ENCODE measurements at regions not wholly inside any gene's neighbourhood (a gene's known extent, or its start where the extent isn't known, plus 50 kb on each side); places are given as distances from the start of the nearest gene placed in this dataset.

DNA sequence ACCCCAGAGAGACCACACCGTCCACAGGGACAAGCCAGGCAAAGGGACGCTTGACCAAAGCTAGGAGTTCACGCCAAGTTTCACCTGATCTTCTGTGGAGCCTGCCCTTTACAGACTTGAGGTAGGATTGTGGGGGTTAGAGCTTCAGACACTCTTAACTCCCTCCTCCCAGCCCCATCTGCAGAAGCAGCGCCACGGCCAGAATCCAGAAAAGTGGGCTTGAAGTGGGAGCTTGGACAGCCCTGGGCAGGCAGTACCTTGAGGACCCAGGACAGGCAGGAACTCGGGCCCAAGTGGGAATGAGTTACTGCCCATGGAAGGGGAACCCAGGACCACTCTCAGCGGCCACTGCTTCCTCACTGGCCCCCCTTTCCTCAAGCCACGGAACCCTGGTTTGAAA, 695.9 kb downstream of the TBC1D22A start:
- no peak for DNase-seq

DNA sequence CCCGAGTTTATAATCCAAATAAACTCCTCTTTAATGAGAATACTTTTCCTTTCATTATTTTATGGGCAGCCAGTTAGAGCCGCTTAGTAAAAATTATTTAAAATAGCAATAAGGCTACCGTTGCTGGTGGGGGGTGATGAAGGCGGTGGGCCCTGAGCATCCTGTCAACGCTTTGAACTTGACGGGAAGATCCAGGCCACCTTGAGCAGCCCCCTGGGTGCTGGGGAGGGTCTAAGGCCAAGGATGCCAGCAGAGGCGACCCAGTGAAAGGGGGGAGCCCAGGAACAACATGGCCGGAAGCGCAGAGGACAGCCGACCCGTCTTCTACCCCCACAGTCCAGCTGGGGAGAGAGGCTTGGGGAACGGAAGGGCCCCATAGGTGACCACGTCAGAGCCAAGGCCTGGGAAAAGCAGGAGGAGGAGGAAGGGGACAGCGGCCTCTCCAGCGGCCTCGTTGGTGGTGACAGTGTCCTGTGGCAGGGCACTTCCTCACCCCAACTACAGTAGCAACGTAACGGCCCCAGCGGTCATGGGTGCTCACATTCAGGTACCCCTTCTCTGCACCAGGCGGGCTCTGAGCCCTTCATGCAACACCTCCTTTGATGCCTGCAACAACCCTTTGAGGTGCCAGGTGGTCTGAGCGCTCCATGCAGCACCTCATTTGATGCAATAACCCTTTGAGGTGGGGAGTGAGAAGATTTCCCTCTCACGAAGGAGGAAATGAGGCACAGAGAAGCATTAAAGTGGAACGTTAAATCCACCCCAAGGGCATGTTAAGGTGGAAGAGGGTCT, 695.3 kb downstream of the TBC1D22A start:
- no peak for DNase-seq

DNA sequence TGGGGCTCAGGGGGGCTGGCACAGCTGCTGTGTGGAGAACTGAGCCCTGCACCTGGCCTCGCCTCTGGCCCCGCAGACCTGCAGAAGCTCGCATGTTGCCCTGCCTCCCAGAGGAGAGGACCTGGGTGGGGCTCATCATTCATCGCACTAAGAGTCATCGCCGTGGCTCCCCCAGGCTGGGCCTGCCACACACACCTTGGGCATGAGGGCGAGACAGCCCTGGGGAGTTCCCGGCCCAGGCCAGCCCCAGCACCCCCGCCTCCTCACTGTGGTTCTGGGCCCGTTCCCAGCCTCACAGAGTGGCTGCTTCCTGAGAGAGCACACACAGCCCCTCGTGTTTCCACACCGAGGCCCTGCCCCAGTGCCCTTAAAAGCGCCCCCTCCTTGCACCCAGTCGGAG, 694.6 kb downstream of the TBC1D22A start:
- DNase-seq: no peak

DNA sequence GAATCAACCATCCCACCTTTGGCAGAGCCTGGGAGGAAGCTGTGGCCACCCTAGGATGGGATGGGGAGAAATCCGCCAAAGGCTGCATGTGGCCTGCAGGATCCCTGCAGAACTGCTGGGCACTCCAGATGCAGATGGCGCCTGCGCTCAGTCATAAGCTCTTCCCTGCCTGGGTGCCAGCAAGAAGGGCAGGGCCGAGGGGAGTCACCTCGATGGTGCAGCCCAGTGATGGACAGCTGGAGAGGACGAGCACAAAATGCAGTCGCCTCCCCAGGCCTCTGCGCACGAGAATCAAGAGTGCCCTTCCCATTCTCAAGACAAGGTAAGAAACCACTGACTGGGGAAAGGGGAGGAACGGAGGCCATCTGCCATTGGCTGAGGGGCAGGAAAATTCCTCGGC, 693.6 kb downstream of the TBC1D22A start:
- no peak for DNase-seq

DNA sequence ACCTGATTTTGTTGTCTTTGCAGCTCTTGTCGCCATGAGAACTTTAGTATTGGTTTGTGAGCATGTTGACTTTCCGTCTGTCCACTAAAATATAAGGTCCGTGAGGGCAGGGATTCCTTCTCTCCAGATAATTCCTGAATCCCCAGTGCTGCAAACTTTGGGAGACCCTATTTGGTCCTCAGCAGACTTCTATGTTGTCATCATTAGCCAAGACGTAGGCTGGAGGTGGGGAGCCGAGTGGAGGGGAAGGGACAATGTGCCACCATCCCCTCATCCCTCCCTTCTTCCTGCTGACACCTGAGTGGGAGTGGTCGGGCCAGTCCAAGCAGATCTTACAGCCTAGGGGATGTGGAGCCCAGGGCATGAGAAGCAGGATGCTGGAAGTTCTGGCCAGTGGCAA, 690.6 kb downstream of the TBC1D22A start:
- no peak for DNase-seq

DNA sequence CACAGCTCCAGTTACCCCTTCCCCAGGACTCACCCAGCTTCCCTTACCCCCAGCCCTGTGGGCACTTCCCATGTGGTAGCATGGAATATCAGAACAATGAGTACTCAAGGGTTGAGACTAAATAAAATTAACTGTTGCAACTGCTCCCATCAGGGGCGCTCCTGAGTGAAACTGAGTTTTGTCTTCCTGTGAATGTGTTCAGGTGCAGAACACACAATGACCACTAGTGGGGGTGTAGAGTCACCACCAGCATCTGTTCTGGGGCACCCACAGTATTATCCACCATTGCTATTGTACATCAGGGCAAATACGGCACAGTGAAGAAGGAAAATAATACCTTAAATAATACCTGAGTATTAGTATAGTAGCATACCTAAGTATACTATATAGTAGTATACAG, 689.7 kb downstream of the TBC1D22A start:
- peak; percentile 50 for DNase-seq

DNA sequence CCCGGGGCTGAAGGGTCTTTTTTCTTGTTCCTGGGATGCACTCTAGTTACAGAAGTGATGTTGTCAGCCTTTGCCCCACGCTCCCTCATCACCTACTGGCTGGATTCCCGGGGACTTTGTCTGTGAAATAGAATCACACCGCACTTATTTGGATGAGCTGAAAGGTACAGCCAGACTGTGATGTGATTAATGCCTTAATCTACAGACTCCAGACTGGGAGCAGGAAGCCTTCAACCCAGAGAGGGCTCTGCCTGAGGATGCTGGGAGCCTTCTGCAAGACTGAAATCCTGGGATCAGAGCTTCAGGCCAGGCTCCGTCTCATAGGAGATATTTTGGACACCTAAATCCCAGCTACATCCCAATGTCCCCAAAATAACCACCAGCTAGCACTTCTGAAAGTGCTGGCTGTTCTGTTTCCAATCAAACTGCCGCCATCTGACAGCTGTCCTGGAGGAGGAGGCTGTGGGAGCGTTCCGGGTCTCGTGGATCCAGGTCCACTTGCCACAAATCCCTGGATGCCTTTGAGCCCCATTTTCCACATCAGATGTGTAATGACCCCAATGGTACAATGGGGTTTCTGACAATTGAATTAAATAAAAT, 688.5 kb downstream of the TBC1D22A start:
- no peak for DNase-seq

DNA sequence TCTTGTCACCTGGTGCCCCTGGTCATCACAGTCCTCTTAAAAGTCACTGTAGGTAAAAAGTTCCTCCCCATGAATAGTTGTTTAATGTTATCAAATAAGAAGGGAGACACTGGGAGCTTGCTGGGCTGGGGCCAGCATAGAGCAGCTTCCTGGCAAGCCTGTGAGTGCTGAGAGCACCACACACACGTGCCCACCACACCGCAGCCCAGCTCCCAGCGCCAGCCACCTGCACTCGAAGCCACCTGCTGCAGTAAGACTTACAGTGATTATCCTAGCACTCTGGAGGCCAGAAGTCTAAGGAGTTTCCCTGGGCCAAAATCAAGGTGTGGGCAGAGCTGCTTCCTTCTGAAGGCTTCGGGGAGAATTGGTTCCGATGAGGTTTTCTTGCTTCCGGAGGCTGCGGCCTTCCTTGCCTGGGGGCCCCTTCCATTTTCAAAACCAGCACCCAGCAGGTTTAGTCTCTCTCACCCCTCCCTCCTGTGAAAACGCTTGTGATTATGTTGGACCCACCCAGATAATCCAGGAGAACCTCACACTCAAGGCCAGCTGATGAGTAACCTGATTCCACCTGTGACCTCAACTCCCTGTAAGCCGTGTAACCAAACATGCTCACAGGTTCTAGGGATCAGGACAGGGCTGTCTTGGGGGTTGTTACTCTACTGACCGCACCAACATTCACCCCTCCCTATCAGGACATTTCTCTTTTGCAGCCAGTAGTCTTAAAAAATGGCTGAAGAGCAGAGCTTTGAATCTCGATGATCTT, 687.2 kb downstream of the TBC1D22A start:
- DNase-seq: no peak

DNA sequence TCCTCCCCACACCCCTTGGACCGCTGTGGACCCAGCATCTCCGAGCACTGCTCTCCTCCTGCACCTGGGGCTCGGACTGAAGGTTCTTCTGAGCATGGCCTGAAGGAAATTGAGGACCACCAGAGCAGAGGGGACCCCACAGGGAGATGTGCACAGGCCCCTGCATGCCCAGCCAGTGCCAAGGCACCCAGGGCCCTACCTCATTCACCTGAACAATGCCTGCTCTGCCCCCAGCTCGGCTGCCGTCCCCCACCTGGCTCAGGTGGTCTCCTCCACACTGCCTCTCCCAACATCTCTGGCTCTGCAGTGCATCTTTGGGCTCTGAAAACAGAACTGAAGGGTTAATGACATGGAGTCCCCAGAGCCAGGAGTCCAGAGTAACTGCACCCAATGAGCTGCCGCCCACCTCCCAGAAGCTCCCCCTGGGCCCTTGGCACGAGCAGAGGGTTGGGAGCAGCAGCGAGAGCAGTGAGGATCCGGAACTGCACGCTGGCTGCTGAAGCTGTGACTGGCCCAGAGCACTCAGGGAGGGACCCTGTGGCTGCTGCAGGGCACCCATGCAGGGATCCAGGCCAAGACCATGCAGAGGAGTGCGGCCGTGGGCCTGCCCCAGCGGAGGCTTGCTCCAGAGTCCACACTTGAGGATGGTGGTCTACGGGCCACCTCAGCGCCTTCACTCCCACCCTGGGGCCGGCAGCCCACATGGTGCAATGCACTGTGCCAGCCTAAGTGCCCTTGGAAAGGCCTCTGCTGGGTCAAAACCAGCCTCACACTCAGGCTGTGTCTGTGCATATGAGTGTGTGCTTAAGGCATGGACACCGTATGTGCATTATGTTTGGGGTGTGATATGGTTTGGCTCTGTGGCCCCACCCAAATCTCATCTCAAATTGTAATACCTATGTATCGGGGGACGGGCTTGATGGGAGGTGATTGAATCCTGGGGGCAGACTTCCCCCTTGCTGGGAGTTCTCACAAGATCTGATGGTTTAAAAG, 686.1 kb downstream of the TBC1D22A start:
- no peak for DNase-seq

DNA sequence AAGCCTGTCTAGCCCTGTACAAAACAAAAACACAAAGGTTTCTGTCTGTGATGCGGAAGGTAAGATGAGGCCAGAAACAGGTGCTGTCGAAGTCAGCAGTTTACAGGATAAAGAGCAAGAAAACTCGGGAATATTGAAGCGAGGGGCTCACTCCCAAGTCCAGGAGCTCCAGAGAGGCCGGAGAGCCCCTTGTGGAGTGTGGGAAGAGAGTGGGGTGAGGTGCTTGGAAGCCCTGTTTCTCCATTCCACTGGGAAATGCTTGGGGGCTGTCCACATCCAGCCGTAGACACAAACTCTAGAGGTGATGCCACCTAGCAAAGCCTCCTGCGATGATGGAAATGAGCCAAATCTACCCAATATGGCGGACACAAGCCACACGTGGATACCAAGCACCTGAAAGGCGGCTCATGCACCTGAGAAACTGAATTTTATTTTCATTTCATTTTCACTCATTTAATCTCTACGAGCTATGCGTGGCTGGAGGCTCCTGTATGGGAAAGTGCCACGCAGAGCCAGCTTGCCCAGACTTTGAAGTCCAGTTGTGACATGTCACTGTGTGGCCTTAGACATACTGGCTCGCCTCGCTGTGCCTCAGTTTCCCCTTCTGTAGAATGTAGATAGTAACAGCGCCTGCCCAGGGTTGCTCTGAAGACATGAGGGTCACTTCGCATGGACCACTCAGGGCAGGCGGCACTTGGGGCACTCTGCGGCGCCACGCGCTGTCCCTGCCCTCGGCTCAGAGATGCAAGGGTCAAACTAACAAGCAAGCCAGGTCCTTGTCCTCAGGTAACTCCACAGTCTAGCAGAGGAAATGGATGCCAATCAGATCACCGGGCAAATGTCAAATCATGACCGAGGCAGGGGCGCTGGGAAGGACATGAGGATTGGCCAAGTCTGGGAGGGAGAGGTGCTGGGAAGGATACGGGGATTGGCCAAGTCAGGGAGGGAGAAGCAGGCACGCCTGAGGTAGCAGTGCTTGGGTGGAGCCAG, 684.7 kb downstream of the TBC1D22A start:
- no peak for DNase-seq

DNA sequence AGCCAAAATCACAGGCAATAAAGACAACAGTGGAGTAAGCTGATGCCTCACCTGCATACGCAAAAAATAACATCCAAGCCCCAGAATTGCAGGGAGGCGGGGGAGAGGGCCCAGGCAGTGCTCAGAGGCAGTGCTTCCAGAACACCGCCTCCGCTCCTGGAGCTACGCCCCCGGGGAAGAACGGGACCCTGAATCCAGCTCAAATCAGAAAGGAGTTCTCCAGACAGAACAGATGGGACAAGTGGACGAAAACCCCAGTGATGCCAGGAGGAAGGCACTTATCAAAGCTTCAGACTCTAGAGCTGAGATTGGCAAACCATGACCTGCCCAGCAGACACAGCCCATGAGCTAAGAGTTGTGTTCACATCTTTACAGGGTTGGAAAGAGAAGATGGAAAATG, 683.9 kb downstream of the TBC1D22A start:
- DNase-seq: no peak

DNA sequence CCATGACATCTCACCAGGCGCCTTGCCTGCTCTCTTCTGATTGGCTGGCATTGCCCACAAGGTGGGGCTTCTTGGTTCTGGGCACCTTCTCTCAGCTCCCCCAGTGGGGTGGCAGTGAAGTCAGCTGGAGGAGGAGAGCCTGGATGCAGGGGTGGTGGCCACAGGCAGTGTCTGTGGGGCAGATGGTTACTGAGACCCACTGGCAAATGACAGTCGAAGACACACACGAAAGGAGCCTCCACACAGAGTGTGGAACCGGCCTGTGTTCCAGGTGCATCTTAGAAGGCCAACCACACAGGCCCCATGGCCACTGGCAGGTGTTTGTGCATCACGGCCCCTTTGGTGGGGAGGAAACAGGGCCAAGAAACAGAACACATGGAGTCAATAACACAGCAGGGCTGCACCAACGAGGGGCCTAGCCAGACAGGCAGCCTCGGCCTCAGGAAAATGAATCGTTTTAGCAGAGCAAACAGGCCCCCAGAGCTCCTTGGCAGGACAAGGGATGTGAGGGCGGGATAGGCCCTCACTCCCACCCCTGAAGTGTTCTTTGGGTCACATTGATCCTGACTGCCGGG, 683.4 kb downstream of the TBC1D22A start:
- no peak for DNase-seq

DNA sequence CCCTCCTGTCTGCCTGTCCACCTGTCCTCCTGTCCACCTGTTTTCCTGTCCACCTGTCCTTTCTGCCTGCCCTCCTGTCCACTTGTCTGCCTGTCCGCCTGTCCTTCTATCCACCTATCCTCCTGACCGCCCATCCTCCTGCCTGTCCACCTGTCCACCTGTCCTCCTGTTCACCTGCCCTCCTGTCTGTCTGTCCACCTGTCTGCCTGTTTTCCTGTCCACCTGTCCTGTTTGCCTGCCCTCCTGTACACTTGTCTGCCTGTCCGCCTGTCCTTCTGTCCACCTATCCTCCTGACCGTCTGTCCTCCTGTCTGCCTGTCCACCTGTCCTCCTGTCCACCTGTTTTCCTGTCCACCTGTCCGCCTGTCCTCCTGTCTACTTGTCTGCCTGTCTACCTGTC, 682.8 kb downstream of the TBC1D22A start:
- no peak for DNase-seq

DNA sequence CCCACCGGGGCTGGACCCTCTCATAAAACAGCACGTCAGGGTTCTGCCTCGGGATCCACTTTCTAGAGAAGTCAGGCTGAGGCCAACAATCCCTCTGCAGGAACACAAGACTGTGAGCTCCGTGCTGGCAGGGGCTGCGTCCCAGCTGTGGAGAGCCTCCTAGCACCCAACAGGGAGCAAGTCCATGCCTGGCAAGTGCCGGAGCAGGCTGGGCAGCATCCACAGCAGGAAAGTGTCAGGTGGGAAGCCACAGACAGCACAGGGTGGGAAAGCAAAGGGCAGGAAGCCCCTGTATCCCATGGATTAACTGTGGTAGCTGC, 682.3 kb downstream of the TBC1D22A start:
- no peak for DNase-seq

DNA sequence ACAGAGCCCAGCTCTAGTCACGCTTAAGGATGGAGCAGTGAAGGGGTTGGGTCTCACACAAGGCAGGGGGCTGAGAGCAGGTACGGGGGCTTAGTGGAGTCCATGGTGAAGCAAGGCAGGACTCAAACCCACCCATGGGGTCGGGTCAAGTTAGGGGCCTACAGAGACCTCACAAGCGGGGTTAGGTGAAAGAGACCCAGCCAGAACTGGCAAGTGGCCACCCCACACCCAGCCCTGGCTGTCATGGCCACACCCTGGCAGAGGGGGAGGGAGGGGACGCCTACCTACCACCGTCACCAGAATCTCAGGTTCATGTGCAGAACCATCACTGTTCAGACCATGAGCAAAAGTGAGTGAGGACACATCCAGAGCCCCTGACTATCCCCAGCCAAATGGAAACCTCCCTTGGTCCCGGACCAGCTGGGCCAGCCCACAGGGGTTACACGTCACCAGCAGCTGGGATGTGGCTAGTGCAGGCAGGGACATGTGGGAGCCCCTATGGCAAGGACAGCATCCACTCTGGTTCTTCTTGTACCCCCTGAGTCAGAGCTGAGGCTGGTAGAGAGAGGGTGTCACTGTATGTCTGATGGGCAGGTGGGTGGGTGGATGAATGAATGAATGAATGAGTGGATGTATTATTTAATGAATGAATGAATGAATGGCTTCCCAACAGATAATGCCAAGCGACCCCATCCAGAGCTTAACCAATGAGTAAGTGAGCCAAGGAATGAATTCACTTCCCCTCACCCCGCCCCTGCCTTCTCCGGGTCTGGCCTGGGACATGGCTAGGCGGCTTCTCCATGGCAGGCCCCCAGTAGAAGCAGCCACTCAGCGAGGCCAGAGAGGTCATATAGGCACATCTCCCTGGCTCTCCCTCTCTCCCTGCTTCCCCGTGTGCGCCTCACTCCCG, 681.6 kb downstream of the TBC1D22A start:
- DNase-seq: no peak

DNA sequence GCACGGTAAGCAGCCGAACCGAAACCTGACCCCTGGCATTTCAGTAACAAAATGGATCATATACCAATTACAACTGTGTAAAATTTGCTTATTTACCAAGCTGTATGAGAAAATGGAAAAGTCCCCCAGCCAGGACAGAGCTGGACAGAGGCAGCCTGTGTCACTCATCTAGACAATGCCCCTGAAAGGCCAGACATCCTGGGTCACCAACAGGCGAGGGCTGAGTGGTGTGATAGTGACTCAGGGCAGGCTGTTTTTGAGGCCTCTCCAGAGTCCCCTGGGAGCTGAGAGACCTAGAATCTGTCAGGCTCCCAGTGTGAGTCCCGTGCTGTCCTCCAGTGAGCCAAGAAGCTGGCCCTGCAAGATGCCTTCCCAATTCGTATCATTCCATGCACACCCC, 680.4 kb downstream of the TBC1D22A start:
- no peak for DNase-seq

DNA sequence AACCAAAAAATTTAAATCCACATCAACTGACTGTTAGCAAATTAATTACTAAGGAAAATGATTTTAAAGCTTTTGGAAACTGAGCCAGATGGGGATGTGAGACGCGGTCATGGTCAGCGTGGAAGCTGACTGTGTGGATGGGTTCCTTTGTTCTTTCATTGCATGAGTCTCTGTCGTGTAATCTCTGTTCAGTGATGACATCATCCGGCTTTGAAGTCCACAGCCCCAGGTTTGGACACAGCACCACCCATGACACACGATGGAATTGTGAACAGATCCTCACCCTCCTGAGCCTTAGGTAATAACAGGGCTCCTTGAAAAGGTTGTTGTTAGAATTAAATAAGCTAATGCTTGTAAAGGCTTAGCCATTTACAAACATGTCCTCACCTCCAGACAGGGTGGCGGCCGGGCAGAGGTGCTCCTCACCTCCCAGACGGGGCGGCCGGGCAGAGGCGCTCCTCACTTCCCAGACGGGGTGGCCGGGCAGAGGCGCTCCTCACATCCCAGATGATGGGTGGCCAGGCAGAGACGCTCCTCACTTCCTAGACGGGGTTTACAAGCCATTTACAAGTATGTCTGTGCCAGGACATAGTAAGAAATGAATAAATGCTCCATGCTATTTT, 677.3 kb downstream of the TBC1D22A start:
- no peak for DNase-seq

DNA sequence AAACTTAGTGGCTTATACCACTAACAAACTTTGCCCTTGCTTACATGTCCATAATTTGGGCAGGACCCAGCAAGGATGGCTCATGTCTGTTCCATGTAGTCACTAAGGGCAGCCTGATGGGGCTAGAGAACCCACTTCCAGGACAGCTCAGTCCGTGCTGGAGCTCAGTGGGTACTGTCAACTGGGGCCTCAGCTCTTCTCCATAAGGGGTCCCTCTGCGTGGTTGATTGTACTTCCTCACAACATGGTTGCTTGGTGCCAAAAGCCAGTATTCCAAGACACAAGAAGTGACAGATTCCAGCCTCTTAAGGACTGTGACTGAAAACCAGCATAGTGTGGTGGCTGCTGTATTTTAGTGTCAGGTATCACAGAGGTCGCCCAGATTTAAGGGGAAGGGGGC, 675.2 kb downstream of the TBC1D22A start:
- no peak for DNase-seq

DNA sequence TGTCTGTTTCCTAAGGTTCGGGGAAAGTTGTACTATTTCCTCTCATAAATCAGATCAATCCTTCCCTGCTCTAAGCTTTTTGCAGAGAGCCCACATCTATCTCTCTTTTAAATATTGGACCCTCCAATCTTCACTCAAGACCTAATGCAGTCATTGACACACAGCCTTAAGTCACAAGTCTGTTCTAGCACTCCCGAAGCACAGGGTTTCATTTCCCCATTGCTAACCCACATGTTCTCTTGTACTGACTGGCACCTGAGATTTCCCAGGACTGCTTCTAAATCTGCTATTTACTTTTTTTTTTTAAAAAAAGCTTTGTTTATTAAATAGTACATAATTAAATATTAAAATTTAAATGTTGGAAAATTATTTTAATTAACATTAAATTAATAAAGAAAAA, 674.7 kb downstream of the TBC1D22A start:
- no peak for DNase-seq

DNA sequence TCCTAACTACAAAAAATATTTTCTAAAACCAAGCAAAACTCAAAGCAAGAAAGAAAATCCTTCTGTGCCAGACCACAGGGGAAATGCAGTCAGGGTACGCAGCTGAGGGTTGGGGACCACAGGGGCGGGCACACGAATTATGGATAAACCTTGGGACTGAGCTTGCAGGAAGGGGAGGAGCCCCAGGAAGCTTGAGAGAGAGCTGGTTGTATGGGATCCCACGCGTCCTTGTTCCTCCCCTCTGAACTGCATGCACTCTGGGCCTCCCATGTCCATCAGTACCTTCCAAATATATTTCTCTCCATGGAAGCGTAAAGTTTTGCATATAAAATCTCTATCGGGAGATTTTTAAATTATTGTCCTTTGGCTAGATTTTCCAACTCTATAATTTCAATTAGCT, 673.4 kb downstream of the TBC1D22A start:
- DNase-seq: no peak

Measured in hematopoietic multipotent progenitor cell treated with erythropoietin and hydrocortisone succinate and interleukin-3 and kit ligand, for 6 days (in vitro differentiated cells).